HCEC 1CT (cell line): ENCODE measurements at regions not wholly inside any gene's neighbourhood (a gene's known extent, or its start where the extent isn't known, plus 50 kb on each side); places are given as distances from the start of the nearest gene placed in this dataset.
"Not testable (repeated sequence)": the region's sequence is repeated elsewhere in the genome, so short reads cannot be mapped to it uniquely, and the experiment has no call there.

Source experiments
- DNase-seq: peaks from one replicate; pipeline ENCODE4 v3.0.0-alpha.2; 2017

GRCh38 chr10:2777666-2778355 lies 289.5 kb upstream of the PFKP start:
- no peak for DNase-seq

- DNase-seq = no peak
Measured at GRCh38 chr10:2772816-2773631, 294.3 kb upstream of the PFKP start.

- DNase-seq = no peak
Measured at GRCh38 chr10:2772135-2772534, 295.2 kb upstream of the PFKP start.

GRCh38 chr10:2767293-2767692 lies 300.1 kb upstream of the PFKP start:
- DNase-seq = not testable (repeated sequence)

- no peak for DNase-seq
Measured at GRCh38 chr10:2761971-2762370, 305.4 kb upstream of the PFKP start.

GRCh38 chr10:2761311-2761710 lies 306.0 kb upstream of the PFKP start:
- DNase-seq = no peak

GRCh38 chr10:2760736-2761135 lies 306.6 kb upstream of the PFKP start:
- no peak for DNase-seq

GRCh38 chr10:2759233-2759632 lies 308.1 kb upstream of the PFKP start:
- no peak for DNase-seq

- DNase-seq = no peak
Measured at GRCh38 chr10:2754943-2755342, 312.4 kb upstream of the PFKP start.

GRCh38 chr10:2748287-2748686 lies 319.1 kb upstream of the PFKP start:
- DNase-seq = no peak

- DNase-seq = no peak
Measured at GRCh38 chr10:2746638-2747037, 320.7 kb upstream of the PFKP start.

GRCh38 chr10:2745666-2746065 lies 321.7 kb upstream of the PFKP start:
- no peak for DNase-seq

- no peak for DNase-seq
Measured at GRCh38 chr10:2744547-2745200, 322.7 kb upstream of the PFKP start.

GRCh38 chr10:2734603-2735002 lies 332.7 kb upstream of the PFKP start:
- no peak for DNase-seq

GRCh38 chr10:2733278-2733963 lies 333.9 kb upstream of the PFKP start:
- no peak for DNase-seq

- DNase-seq = no peak
Measured at GRCh38 chr10:2731940-2732339, 335.4 kb upstream of the PFKP start.

- DNase-seq = no peak
Measured at GRCh38 chr10:2729197-2729596, 338.2 kb upstream of the PFKP start.

- no peak for DNase-seq
Measured at GRCh38 chr10:2728087-2728486, 339.3 kb upstream of the PFKP start.

- no peak for DNase-seq
Measured at GRCh38 chr10:2716596-2716995, 350.8 kb upstream of the PFKP start.

- DNase-seq = no peak
Measured at GRCh38 chr10:2714597-2714996, 352.8 kb upstream of the PFKP start.

- no peak for DNase-seq
Measured at GRCh38 chr10:2703953-2704352, 363.4 kb upstream of the PFKP start.

- DNase-seq = no peak
Measured at GRCh38 chr10:2701802-2702201, 365.5 kb upstream of the PFKP start.

- DNase-seq = no peak
Measured at GRCh38 chr10:2700626-2701305, 366.6 kb upstream of the PFKP start.
